HG02763 (cell line): ENCODE measurements at regions not wholly inside any gene's neighbourhood (a gene's known extent, or its start where the extent isn't known, plus 50 kb on each side); places are given as distances from the start of the nearest gene placed in this dataset.
A peak's percentile ranks its signal among the peaks of the same experiment; 100 is the strongest.
"Not testable (repeated sequence)": the region's sequence is repeated elsewhere in the genome, so short reads cannot be mapped to it uniquely, and the experiment has no call there.

Experiments
- ATAC-seq: cut with Tn5 transposase; IDR thresholded peaks from one replicate; pipeline ENCODE4 v1.9.1; 2021; ENCODE audit warnings: mild to moderate bottlenecking, moderate library complexity; ENCODE audit not compliant: unreplicated experiment

- ATAC-seq, result peak; percentile 70
Measured at GRCh38 chr6:140809694-140810101, 1323.0 kb upstream of the GJE1 start.

GRCh38 chr6:140806431-140806830 is 1326.3 kb upstream of the GJE1 start:
- no peak for ATAC-seq

DNA sequence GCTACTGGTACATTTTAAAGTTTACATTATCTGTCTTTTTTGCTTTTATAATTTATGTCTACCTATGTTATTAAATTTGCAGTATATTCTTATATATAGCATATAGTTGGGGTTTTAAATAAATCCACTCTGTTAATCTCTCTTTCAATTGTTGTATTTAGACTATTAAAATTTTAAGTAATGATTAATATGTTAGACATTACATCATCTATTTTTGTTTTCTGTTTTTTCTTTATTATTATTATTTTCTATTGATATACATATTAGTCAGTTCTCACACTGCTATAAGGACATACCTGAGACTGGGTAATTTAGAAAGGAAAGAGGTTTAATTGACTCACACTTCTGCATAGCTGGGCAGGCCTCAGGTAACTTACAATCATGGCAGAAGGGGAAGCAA is 1338.2 kb upstream of the GJE1 start:
- ATAC-seq, result no peak

- no peak for ATAC-seq
Measured at GRCh38 chr6:140790109-140790508, 1342.6 kb upstream of the GJE1 start.

- no peak for ATAC-seq
Measured at GRCh38 chr6:140789466-140789865, 1343.3 kb upstream of the GJE1 start.

- no peak for ATAC-seq
Measured at GRCh38 chr6:140785926-140786325, 1346.8 kb upstream of the GJE1 start.

DNA sequence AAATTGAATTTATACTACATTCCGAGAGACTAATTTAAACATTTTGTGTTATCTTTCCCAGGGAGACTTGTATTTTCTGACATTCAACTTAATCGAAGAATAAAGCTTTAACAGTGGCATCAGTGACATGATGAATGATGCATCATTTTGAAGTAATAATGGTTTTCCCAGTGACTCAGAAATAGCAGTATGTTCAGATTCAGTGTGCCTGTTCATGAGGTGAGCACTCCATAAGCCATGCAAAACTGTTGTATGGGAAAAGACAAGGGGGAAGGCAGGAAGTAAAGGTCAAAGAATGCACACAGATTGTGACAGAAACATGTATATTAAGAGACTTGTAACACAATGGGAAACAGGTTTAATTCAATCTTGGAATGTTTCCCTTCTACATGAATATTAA is 1348.2 kb upstream of the GJE1 start:
- ATAC-seq, result no peak

GRCh38 chr6:140783504-140783903 is 1349.2 kb upstream of the GJE1 start:
- ATAC-seq, result not testable (repeated sequence)

- no peak for ATAC-seq
Measured at GRCh38 chr6:140782941-140783340, 1349.8 kb upstream of the GJE1 start.

DNA sequence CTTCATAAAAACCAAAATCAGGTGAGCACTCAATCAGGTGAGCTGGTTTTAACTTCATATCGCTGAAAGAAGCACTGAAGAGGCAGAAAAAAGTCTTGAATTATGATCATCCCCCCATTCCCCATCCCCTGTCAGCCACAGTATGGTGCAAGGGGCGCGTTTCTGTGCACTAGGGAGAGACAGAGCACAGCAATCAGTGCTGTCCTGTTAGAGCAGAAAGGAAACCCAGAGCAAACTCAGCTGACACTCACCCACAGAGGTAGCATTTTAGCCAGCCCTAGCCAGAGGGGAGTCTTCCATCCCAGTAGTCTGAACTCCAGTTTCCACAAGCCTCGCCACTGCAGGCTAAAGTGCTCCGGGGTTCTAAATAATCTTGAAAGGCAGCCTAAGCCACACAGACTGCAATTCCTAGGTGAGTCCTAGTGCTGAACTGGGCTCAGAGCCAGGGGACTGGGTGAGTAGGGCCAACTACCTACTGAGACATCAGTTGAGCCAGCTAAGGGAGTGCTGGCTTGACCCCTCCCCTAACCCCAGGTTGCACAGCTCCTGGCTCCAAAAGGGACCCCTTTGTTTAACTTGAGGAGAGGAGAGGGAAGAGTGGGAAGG is 1352.6 kb upstream of the GJE1 start:
- ATAC-seq, result no peak

GRCh38 chr6:140779341-140779740 is 1353.4 kb upstream of the GJE1 start:
- ATAC-seq, result no peak

- no peak for ATAC-seq
Measured at GRCh38 chr6:140777780-140778179, 1354.9 kb upstream of the GJE1 start.

DNA sequence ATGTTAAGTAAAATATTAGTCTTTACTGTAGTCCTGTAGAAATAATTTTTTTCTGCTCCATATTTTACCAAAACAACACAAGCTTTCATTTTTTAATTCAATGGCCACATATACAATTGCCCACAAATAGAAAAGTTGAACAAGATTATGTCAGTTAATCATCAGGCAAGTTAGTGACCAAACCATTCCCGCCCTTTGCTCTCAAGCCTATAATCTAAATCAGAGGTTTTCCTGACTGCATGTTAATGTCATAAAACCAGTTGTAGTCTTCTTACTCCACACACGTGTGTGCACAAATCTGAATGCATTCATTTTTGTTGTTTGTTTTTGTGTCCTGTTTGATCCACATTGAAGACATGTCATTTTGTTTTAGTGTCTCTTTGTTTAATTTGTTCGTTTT is 1357.7 kb upstream of the GJE1 start:
- no peak for ATAC-seq

DNA sequence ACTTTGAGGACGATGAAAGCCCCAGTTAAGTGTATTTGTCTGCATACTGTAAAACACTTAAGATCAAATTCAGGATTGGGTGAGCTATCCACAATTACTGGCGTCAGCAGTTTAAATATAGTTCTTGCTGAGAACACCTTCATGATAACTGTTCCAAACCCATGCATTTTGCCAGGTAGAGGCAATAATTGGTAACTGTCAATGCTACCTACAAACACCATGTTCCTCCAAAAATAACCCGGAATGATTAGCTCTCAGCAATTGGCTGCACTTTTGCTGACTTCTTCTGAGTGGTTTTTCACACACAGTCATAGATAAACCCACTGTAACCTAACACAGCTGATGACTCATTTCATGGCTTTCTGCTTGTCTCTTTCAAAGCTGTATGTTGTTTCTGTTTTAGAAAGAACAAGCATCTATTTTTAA is 1358.6 kb upstream of the GJE1 start:
- peak; percentile 98 for ATAC-seq

GRCh38 chr6:140773276-140773675 is 1359.4 kb upstream of the GJE1 start:
- no peak for ATAC-seq

DNA sequence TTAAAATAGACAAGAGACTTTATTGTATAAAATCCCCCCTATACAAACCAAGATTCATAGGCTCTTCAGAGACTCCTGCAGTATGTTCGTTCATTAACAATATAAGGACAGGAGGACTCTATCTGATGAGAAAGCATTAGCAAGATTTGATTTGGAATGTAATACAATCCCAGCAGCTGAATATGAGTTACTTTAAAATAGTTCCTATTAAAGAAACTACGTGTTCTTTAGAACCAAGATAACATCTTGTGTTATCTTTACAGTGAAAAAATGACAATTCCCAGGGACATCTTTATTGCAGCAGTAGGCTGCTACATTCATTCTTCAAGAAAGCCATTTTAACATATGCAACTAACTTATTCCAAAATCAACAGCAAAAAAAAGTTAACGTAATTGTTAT is 1360.1 kb upstream of the GJE1 start:
- ATAC-seq, result no peak

- ATAC-seq, result no peak
Measured at GRCh38 chr6:140768133-140768532, 1364.6 kb upstream of the GJE1 start.

DNA sequence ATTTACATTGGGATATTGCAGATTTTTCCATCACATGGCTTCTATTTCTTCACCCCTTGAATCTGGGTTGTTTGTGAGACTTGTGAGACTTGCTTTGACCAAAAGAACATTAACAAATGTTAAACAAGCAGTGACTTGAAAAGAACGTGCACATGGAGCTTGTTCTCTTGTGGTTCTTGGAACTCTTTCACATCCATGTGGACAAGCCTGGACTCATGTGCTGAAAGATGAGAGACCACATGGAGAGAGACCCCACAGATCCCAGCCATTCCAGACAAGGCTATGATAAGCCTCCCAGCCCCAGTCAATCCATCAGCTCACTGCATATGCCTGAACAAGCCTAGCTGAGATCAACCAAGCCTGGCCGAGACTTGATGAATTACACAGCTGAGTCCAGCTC is 1365.7 kb upstream of the GJE1 start:
- no peak for ATAC-seq

- ATAC-seq, result no peak
Measured at GRCh38 chr6:140758169-140758877, 1374.4 kb upstream of the GJE1 start.

GRCh38 chr6:140752234-140752633 is 1377.8 kb upstream of the CITED2 start:
- no peak for ATAC-seq

DNA sequence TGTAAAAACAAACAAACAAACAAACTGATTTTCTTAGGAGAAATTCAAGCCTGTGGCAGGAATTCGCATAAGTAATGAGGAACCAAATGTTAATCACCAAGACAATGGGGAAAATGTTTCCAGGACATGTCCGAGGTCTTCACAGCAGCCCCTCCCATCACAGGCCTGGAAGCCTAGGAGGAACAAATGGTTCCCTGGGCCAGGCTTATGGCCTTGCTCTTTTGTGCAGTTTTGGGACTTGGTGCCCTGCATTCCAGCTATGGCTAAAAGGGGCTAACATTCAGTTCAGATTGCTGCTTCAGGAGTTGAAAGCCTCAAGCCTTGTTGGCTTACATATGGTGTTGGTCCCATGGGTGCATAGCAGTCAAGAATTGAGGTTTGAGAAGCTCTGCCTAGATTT is 1372.7 kb upstream of the CITED2 start:
- no peak for ATAC-seq

GRCh38 chr6:140744659-140745320 is 1370.3 kb upstream of the CITED2 start:
- peak; percentile 76 for ATAC-seq
